ENCODE measurements at regions not wholly inside any gene's neighbourhood (a gene's known extent, or its start where the extent isn't known, plus 50 kb on each side); places are given as distances from the start of the nearest gene placed in this dataset.

DNA sequence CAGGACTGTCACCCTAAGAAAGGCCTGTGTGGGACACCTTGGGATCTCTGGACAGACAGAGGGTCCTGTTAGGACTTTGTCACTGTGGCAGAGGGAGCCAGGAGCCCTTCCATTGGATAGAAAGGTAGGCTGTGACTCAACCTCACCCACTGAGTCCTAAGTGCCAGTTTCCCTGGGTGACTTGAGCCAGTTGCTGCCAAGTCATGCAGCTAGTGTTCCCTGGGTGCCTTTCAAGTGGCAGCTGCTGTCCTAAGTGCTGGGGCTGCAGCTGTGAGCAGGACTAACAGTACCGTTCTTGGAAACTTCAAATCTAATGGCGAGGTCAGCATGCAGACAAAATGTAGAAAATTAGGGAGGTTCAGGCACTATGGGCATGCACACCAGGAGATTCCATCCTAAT is 393.7 kb downstream of the TMEM135 start:
- ChIA-PET RAD21 (ENCODE audit: low non-redundant PET in 1 of 2, low total read pairs in 2 of 2, uncharacterized antibody in 2 of 2, unreplicated experiment in 2 of 2) (no interaction called here), POLR2A (no interaction called here)
- no TSS peak for BruUV-seq (replicated peaks)

DNA sequence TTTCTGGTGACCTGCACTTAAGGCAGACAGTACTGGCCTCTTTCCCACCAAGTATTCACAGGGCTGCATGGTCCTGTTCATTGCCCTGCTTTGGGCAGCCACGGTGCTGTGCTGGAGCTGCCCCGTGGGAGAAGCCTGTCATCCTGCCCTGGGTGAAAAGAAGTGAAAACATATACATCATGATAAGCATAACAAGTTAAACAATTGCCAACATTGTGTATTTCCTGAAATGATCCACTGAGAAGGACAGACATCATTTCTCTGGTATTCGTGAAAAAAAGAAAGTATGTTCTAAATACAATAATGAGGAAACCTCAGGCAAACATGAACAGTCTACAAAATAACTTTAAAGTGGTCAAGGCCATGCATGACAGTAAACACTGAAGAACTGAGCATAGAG is 393.1 kb downstream of the TMEM135 start:
- ATAC-seq: no peak
- Histone ChIP-seq H3K27me3 (ENCODE audit: insufficient read depth, low read length) (no peaks in the 10 kb centered on the region), H3K4me3 (replicated peaks in 1 of 2; ENCODE audit: low read depth in 1 of 2, low read length in 2 of 2) (no peak overlapping the region), H3K4me2 (ENCODE audit: low read length) (no peak overlapping the region), H3K79me2 (ENCODE audit: insufficient read depth, low read length) (no peaks in the 10 kb centered on the region), H3K4me1 (ENCODE audit: control insufficient read depth in 1 of 2, insufficient read depth in 2 of 2, low read length in 2 of 2) (no peaks in the 10 kb centered on the region), H2AFZ (ENCODE audit: low read depth, low read length, poor library complexity, severe bottlenecking) (no peak overlapping the region), H3K9ac (ENCODE audit: low read length) (no peak overlapping the region), H4K20me1 (ENCODE audit: insufficient read depth) (no peaks in the 10 kb centered on the region), H3K27ac (ENCODE audit: low read depth, low read length) (no peak overlapping the region), H3K9me2 (ENCODE audit: insufficient read depth) (no peaks in the 10 kb centered on the region), H3K36me3 (ENCODE audit: control insufficient read depth in 1 of 2, insufficient read depth in 2 of 2, low read length in 2 of 2) (no peaks in the 10 kb centered on the region), H3K9me3 (ENCODE audit: control insufficient read depth in 1 of 2, insufficient read depth in 1 of 2, low read depth in 1 of 2, low read length in 2 of 2) (no peaks in the 10 kb centered on the region)
- no peak for DNase-seq (ENCODE audit: low read depth, low spot score)
- ChIA-PET RAD21 (ENCODE audit: low non-redundant PET in 1 of 2, low total read pairs in 2 of 2, uncharacterized antibody in 2 of 2, unreplicated experiment in 2 of 2) (no interaction called here), POLR2A (no interaction called here), CTCF (interaction anchor here (3.5 kb wide), 1 partner anchor 10 kb away, joined by 13 read pairs; no protein-coding TSS in a partner anchor)
- TF ChIP-seq, protein P1, sequence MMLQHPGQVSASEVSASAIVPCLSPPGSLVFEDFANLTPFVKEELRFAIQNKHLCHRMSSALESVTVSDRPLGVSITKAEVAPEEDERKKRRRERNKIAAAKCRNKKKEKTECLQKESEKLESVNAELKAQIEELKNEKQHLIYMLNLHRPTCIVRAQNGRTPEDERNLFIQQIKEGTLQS (IDR thresholded peaks at IDR 0.05): no peak
- TF ChIP-seq SIN3A (IDR thresholded peaks at IDR 0.05; ENCODE audit: low read depth) (no peak), TCF7L2 (IDR thresholded peaks at IDR 0.05; ENCODE audit: borderline replicate concordance, extremely low read depth, insufficient read depth, insufficient read length) (no peak)
- intact Hi-C loops (cut with micrococcal nuclease): no loop called here
- BruUV-seq (replicated peaks): no TSS peak

More for the DNA sequence above, 393.7 kb downstream of the TMEM135 start:
- H3K27ac ChIP-seq (ENCODE audit: low read depth, low read length): no peak overlapping the region
- no peaks in the 10 kb centered on the region for H3K9me2 ChIP-seq (ENCODE audit: insufficient read depth)
- H3K4me1 ChIP-seq (ENCODE audit: control insufficient read depth in 1 of 2, insufficient read depth in 2 of 2, low read length in 2 of 2): no peaks in the 10 kb centered on the region
- no peak overlapping the region for H3K4me2 ChIP-seq (ENCODE audit: low read length)
- DNase-seq (ENCODE audit: low read depth, low spot score) (no peak), ATAC-seq (no peak)
- H3K9me3 ChIP-seq (ENCODE audit: control insufficient read depth in 1 of 2, insufficient read depth in 1 of 2, low read depth in 1 of 2, low read length in 2 of 2): no peaks in the 10 kb centered on the region
- intact Hi-C loops (cut with micrococcal nuclease): no loop called here
- no peaks in the 10 kb centered on the region for H3K27me3 ChIP-seq (ENCODE audit: insufficient read depth, low read length)
- no peak overlapping the region for H3K9ac ChIP-seq (ENCODE audit: low read length)
- H3K36me3 ChIP-seq (ENCODE audit: control insufficient read depth in 1 of 2, insufficient read depth in 2 of 2, low read length in 2 of 2): no peaks in the 10 kb centered on the region
- CTCF ChIA-PET: interaction anchor here (3.5 kb wide), 1 partner anchor 10 kb away, joined by 13 read pairs; no protein-coding TSS in a partner anchor
- no peaks in the 10 kb centered on the region for H4K20me1 ChIP-seq (ENCODE audit: insufficient read depth)
- H2AFZ ChIP-seq (ENCODE audit: low read depth, low read length, poor library complexity, severe bottlenecking): no peak overlapping the region
- TF ChIP-seq ELF1 (IDR thresholded peaks at IDR 0.05; ENCODE audit: borderline replicate concordance, low read depth) (no peak), EZH2phosphoT487 (IDR thresholded peaks at IDR 0.05; ENCODE audit: borderline replicate concordance) (no peak), JUND (IDR thresholded peaks at IDR 0.05) (no peak), YY1 (IDR thresholded peaks at IDR 0.05; ENCODE audit: extremely low read depth, insufficient replicate concordance, low read depth, low read length) (no peak), SIN3A (IDR thresholded peaks at IDR 0.05; ENCODE audit: low read depth) (no peak), POLR2AphosphoS5 (IDR thresholded peaks at IDR 0.05; ENCODE audit: low read depth, low read length) (no peak)
- TF ChIP-seq, protein P2, sequence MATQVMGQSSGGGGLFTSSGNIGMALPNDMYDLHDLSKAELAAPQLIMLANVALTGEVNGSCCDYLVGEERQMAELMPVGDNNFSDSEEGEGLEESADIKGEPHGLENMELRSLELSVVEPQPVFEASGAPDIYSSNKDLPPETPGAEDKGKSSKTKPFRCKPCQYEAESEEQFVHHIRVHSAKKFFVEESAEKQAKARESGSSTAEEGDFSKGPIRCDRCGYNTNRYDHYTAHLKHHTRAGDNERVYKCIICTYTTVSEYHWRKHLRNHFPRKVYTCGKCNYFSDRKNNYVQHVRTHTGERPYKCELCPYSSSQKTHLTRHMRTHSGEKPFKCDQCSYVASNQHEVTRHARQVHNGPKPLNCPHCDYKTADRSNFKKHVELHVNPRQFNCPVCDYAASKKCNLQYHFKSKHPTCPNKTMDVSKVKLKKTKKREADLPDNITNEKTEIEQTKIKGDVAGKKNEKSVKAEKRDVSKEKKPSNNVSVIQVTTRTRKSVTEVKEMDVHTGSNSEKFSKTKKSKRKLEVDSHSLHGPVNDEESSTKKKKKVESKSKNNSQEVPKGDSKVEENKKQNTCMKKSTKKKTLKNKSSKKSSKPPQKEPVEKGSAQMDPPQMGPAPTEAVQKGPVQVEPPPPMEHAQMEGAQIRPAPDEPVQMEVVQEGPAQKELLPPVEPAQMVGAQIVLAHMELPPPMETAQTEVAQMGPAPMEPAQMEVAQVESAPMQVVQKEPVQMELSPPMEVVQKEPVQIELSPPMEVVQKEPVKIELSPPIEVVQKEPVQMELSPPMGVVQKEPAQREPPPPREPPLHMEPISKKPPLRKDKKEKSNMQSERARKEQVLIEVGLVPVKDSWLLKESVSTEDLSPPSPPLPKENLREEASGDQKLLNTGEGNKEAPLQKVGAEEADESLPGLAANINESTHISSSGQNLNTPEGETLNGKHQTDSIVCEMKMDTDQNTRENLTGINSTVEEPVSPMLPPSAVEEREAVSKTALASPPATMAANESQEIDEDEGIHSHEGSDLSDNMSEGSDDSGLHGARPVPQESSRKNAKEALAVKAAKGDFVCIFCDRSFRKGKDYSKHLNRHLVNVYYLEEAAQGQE (IDR thresholded peaks at IDR 0.05; ENCODE audit: low read depth): no peak
- no peaks in the 10 kb centered on the region for H3K79me2 ChIP-seq (ENCODE audit: insufficient read depth, low read length)
- no peak overlapping the region for H3K4me3 ChIP-seq (replicated peaks in 1 of 2; ENCODE audit: low read depth in 1 of 2, low read length in 2 of 2)

Measured in HCT116 (cell line).